ENCODE measurements at regions not wholly inside any gene's neighbourhood (a gene's known extent, or its start where the extent isn't known, plus 50 kb on each side); places are given as distances from the start of the nearest gene placed in this dataset.
"Not testable (repeated sequence)": the region's sequence is repeated elsewhere in the genome, so short reads cannot be mapped to it uniquely, and the experiment has no call there.

- DNase-seq, result no peak
Measured at GRCh38 chr1:47491341-47491753, 53.5 kb downstream of the FOXD2 start.

GRCh38 chr1:47495176-47495713, 57.4 kb downstream of the FOXD2 start:
- DNase-seq, result no peak

- no peak for DNase-seq
Measured at GRCh38 chr1:47498551-47498950, 60.7 kb downstream of the FOXD2 start.

- DNase-seq, result no peak
Measured at GRCh38 chr1:47501069-47501468, 63.2 kb downstream of the FOXD2 start.

- no peak for DNase-seq
Measured at GRCh38 chr1:47502746-47503370, 65.0 kb downstream of the FOXD2 start.

- DNase-seq, result not testable (repeated sequence)
Measured at GRCh38 chr1:47504840-47505239, 67.0 kb downstream of the FOXD2 start.

- no peak for DNase-seq
Measured at GRCh38 chr1:47505267-47505666, 67.4 kb downstream of the FOXD2 start.

GRCh38 chr1:47506053-47506452, 68.2 kb downstream of the FOXD2 start:
- DNase-seq, result no peak

- no peak for DNase-seq
Measured at GRCh38 chr1:47507144-47507543, 69.3 kb downstream of the FOXD2 start.

GRCh38 chr1:47507881-47508701, 70.2 kb downstream of the FOXD2 start:
- DNase-seq, result no peak

- no peak for DNase-seq
Measured at GRCh38 chr1:47508702-47509431, 71.0 kb downstream of the FOXD2 start.

GRCh38 chr1:47510282-47510811, 72.5 kb downstream of the FOXD2 start:
- DNase-seq, result no peak

- no peak for DNase-seq
Measured at GRCh38 chr1:47511825-47512224, 74.0 kb downstream of the FOXD2 start.

GRCh38 chr1:47513393-47513792, 75.5 kb downstream of the FOXD2 start:
- no peak for DNase-seq

- DNase-seq, result no peak
Measured at GRCh38 chr1:47514229-47514628, 76.4 kb downstream of the FOXD2 start.

GRCh38 chr1:47515164-47515789, 77.4 kb downstream of the FOXD2 start:
- no peak for DNase-seq

- DNase-seq, result no peak
Measured at GRCh38 chr1:47517946-47518345, 80.1 kb downstream of the FOXD2 start.

- DNase-seq, result no peak
Measured at GRCh38 chr1:47519491-47519890, 81.6 kb downstream of the FOXD2 start.

GRCh38 chr1:47519971-47520370, 82.1 kb downstream of the FOXD2 start:
- no peak for DNase-seq

GRCh38 chr1:47521034-47521881, 83.4 kb downstream of the FOXD2 start:
- no peak for DNase-seq

GRCh38 chr1:47522935-47523834, 85.3 kb downstream of the FOXD2 start:
- DNase-seq, result no peak

Measured in activated CD4-positive, alpha-beta T cell treated with anti-CD3 and anti-CD28 coated beads for 1 hour (primary cell).